Omental fat pad (tissue), 3 donors: ENCODE measurements at regions not wholly inside any gene's neighbourhood (a gene's known extent, or its start where the extent isn't known, plus 50 kb on each side); places are given as distances from the start of the nearest gene placed in this dataset.
A peak's percentile ranks its signal among the peaks of the same experiment; 100 is the strongest.
"Not testable (repeated sequence)": the region's sequence is repeated elsewhere in the genome, so short reads cannot be mapped to it uniquely, and the experiment has no call there.

Experiments
- ATAC-seq: fragments of 150-250 bp; one replicate; pipeline ENCODE4 v1.9.1; 2016; ENCODE audit warnings: mild to moderate bottlenecking, moderate library complexity; ENCODE audit not compliant: low FRiP score
- DNase-seq: peaks from one replicate; pipeline ENCODE4 v3.0.0-alpha.2; 2019; ENCODE audit warnings: low spot score
- CTCF ChIP-seq, 3 donors: fragments of 450-650 bp; IDR thresholded peaks; one replicate each; pipeline ENCODE4 v1.5.1; 2016 to 2017; ENCODE audit warnings: antibody characterized with exemption in 3 of 3, mild to moderate bottlenecking in 3 of 3, moderate library complexity in 2 of 3

- no peak for TF ChIP-seq CTCF (IDR thresholded peaks at IDR 0.05)
- ATAC-seq, result no peak
- peak; percentile 7 for DNase-seq
Measured at GRCh38 chr2:8554296-8554806, 127.5 kb upstream of the ID2 start.

- no peak for DNase-seq
- ATAC-seq, result no peak
- TF ChIP-seq CTCF (IDR thresholded peaks at IDR 0.05), result no peak
Measured at GRCh38 chr2:8555543-8555942, 126.3 kb upstream of the ID2 start.

GRCh38 chr2:8558096-8558495, 123.8 kb upstream of the ID2 start:
- DNase-seq, result peak; percentile 13
- no peak for ATAC-seq

GRCh38 chr2:8558956-8559355, 122.9 kb upstream of the ID2 start:
- no peak for TF ChIP-seq CTCF (IDR thresholded peaks at IDR 0.05)
- DNase-seq (no peak), ATAC-seq (no peak)

More at GRCh38 chr2:8558096-8558495, 123.8 kb upstream of the ID2 start:
- TF ChIP-seq CTCF (IDR thresholded peaks at IDR 0.05), result no peak

GRCh38 chr2:8559805-8560204, 122.1 kb upstream of the ID2 start:
- ATAC-seq (no peak), DNase-seq (no peak)
- no peak for TF ChIP-seq CTCF (IDR thresholded peaks at IDR 0.05)

- not testable (repeated sequence) for DNase-seq, ATAC-seq
Measured at GRCh38 chr2:8561692-8562091, 120.2 kb upstream of the ID2 start.

GRCh38 chr2:8563814-8564474, 117.9 kb upstream of the ID2 start:
- ATAC-seq (no peak), DNase-seq (peak; percentile 14)
- no peak for TF ChIP-seq CTCF (IDR thresholded peaks at IDR 0.05)
